Astrocyte (in vitro differentiated cells and primary cell): ENCODE measurements at regions not wholly inside any gene's neighbourhood (a gene's known extent, or its start where the extent isn't known, plus 50 kb on each side); places are given as distances from the start of the nearest gene placed in this dataset.

Experiments
- DNase-seq: peaks from one replicate; pipeline ENCODE4 v3.0.0-alpha.2; 2010; ENCODE audit warnings: low read depth
- FAIRE-seq: peaks from 2 replicates; lab custom pipeline; 2011; peaks lifted over from hg19 to GRCh38; lab: Jason Lieb, UNC
- H2AFZ ChIP-seq: 2 replicates; pipeline ENCODE4 v1.6.0; 2012; ENCODE audit warnings: low read depth, low read length, inconsistent platforms
- H3K27ac ChIP-seq: 2 replicates; pipeline ENCODE4 v1.5.1; 2011; ENCODE audit warnings: low read depth, low read length, inconsistent platforms
- H3K27me3 ChIP-seq: 2 replicates; pipeline ENCODE4 v1.6.0; 2011; ENCODE audit warnings: low read length, inconsistent platforms; ENCODE audit not compliant: insufficient read depth
- H3K36me3 ChIP-seq: 2 replicates; pipeline ENCODE4 v1.5.1; 2011; ENCODE audit warnings: low read length, inconsistent platforms; ENCODE audit not compliant: insufficient read depth
- H3K4me1 ChIP-seq: 2 replicates; pipeline ENCODE4 v1.5.1; 2011; ENCODE audit warnings: low read length, inconsistent platforms; ENCODE audit not compliant: insufficient read depth
- H3K4me2 ChIP-seq: 2 replicates; pipeline ENCODE4 v1.6.0; 2012; ENCODE audit warnings: low read length, inconsistent platforms
- H3K4me3 ChIP-seq: 2 replicates; pipeline ENCODE4 v1.5.1; 2011; ENCODE audit warnings: low read depth, mild to moderate bottlenecking, low read length, inconsistent platforms; ENCODE audit not compliant: insufficient read depth
- H3K79me2 ChIP-seq: 2 replicates; pipeline ENCODE4 v1.6.0; 2012; ENCODE audit warnings: mild to moderate bottlenecking, low read length, inconsistent platforms; ENCODE audit not compliant: insufficient read depth
- H3K9ac ChIP-seq: 2 replicates; pipeline ENCODE4 v1.6.0; 2012; ENCODE audit warnings: mild to moderate bottlenecking, low read length, inconsistent platforms
- H3K9me3 ChIP-seq: 2 replicates; pipeline ENCODE4 v1.5.1; 2012; ENCODE audit warnings: low read depth, mild to moderate bottlenecking, low read length, inconsistent platforms; ENCODE audit not compliant: insufficient read depth
- H4K20me1 ChIP-seq: 2 replicates; pipeline ENCODE4 v1.6.0; 2012; ENCODE audit warnings: low read length, inconsistent platforms; ENCODE audit not compliant: insufficient read depth
- H3K27ac Mint-ChIP-seq: one replicate; pipeline ENCODE4 v1.8.0; 2021; ENCODE audit warnings: mild to moderate bottlenecking, mixed read lengths; ENCODE audit not compliant: unreplicated experiment
- H3K27me3 Mint-ChIP-seq: one replicate; pipeline ENCODE4 v1.8.0; 2021; ENCODE audit warnings: low read depth, mixed read lengths; ENCODE audit not compliant: unreplicated experiment
- H3K36me3 Mint-ChIP-seq: one replicate; pipeline ENCODE4 v1.8.0; 2021; ENCODE audit warnings: low read depth, mixed read lengths; ENCODE audit not compliant: unreplicated experiment
- H3K4me1 Mint-ChIP-seq: one replicate; pipeline ENCODE4 v1.8.0; 2021; ENCODE audit warnings: low read depth, mixed read lengths; ENCODE audit not compliant: unreplicated experiment
- H3K4me3 Mint-ChIP-seq: one replicate; pipeline ENCODE4 v1.8.0; 2021; ENCODE audit warnings: mild to moderate bottlenecking, moderate library complexity, mixed read lengths; ENCODE audit not compliant: unreplicated experiment
- H3K9me3 Mint-ChIP-seq: one replicate; pipeline ENCODE4 v1.8.0; 2021; ENCODE audit warnings: mild to moderate bottlenecking, mixed read lengths; ENCODE audit not compliant: unreplicated experiment
- EZH2 ChIP-seq: IDR thresholded peaks from 2 replicates; pipeline ENCODE4 v1.6.1; 2012; ENCODE audit warnings: mild to moderate bottlenecking, low read length, inconsistent platforms; ENCODE audit not compliant: insufficient read depth
- TF ChIP-seq, protein P1 (sequence below): IDR thresholded peaks from 2 replicates; pipeline ENCODE4 v1.5.1; 2011; ENCODE audit warnings: low read depth, mild to moderate bottlenecking, inconsistent platforms, low read length, moderate library complexity; ENCODE audit not compliant: insufficient read depth

DNA sequence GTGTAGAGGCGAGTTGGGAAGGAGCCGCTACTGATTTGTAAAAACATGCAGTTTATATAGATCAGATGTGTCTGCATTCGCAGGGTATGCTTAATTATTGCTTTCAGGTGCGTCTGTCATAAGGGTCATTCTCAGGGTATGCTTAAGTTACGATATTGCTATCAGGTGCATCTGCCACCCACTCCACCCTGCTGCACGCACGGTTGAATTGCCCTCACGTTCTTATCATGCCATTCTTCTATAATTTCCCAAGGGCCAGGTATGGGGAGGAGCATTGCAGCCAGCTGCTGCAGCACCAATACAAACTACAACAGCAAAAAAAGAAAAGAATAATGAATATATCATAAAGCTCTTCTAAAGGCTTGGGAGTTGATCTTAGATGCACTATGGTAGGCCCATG lies 230.0 kb downstream of the KBTBD8 start:
- Mint-ChIP-seq H3K27ac (no peak overlapping the region), H3K4me1 (no peaks in the 10 kb centered on the region), H3K9me3 (no peaks in the 10 kb centered on the region), H3K4me3 (no peak overlapping the region), H3K27me3 (no peaks in the 10 kb centered on the region), H3K36me3 (no peaks in the 10 kb centered on the region)
- Histone ChIP-seq H3K9ac (no peak overlapping the region), H4K20me1 (no peaks in the 10 kb centered on the region), H2AFZ (no peak overlapping the region), H3K4me2 (no peak overlapping the region), H3K4me3 (no peak overlapping the region), H3K79me2 (no peaks in the 10 kb centered on the region), H3K27ac (no peak overlapping the region), H3K27me3 (no peaks in the 10 kb centered on the region), H3K4me1 (no peaks in the 10 kb centered on the region), H3K36me3 (no peaks in the 10 kb centered on the region), H3K9me3 (peaks cover 11% of the 10 kb centered on the region)
- TF ChIP-seq, protein P1, sequence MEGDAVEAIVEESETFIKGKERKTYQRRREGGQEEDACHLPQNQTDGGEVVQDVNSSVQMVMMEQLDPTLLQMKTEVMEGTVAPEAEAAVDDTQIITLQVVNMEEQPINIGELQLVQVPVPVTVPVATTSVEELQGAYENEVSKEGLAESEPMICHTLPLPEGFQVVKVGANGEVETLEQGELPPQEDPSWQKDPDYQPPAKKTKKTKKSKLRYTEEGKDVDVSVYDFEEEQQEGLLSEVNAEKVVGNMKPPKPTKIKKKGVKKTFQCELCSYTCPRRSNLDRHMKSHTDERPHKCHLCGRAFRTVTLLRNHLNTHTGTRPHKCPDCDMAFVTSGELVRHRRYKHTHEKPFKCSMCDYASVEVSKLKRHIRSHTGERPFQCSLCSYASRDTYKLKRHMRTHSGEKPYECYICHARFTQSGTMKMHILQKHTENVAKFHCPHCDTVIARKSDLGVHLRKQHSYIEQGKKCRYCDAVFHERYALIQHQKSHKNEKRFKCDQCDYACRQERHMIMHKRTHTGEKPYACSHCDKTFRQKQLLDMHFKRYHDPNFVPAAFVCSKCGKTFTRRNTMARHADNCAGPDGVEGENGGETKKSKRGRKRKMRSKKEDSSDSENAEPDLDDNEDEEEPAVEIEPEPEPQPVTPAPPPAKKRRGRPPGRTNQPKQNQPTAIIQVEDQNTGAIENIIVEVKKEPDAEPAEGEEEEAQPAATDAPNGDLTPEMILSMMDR, result no peak
- TF ChIP-seq EZH2, result no peak
- DNase-seq (no peak), FAIRE-seq (no peak)

DNA sequence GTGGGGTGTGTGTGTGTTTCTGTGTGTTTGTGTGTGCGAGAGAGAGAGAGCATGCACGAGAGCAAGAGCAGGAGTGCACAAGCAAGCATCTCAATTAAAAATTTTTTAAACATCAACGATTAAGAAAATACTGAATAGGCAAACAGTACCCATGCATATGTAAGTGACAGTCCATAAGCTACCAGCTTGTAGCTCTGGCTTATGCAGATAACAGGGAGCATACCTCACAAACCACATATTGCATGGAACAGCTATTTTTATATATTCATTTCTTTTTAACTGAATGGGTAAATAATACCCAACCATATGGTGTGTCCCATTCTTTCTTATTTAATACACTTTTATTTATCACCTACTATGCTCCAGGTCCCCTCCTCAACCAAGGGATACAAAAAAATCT lies 234.5 kb downstream of the KBTBD8 start:
- no peak for DNase-seq
- Mint-ChIP-seq H3K4me3 (no peak overlapping the region), H3K36me3 (no peaks in the 10 kb centered on the region), H3K4me1 (no peaks in the 10 kb centered on the region), H3K9me3 (no peaks in the 10 kb centered on the region), H3K27me3 (no peaks in the 10 kb centered on the region), H3K27ac (no peak overlapping the region)
- Histone ChIP-seq H3K36me3 (no peaks in the 10 kb centered on the region), H3K4me2 (no peak overlapping the region), H3K4me3 (no peak overlapping the region), H3K79me2 (no peaks in the 10 kb centered on the region), H3K4me1 (no peaks in the 10 kb centered on the region), H3K27me3 (no peaks in the 10 kb centered on the region), H4K20me1 (no peaks in the 10 kb centered on the region), H3K27ac (no peak overlapping the region), H3K9ac (no peak overlapping the region), H3K9me3 (peaks cover 11% of the 10 kb centered on the region), H2AFZ (no peak overlapping the region)
- TF ChIP-seq EZH2, result no peak
- TF ChIP-seq, protein P1, result no peak
- FAIRE-seq, result no peak

DNA sequence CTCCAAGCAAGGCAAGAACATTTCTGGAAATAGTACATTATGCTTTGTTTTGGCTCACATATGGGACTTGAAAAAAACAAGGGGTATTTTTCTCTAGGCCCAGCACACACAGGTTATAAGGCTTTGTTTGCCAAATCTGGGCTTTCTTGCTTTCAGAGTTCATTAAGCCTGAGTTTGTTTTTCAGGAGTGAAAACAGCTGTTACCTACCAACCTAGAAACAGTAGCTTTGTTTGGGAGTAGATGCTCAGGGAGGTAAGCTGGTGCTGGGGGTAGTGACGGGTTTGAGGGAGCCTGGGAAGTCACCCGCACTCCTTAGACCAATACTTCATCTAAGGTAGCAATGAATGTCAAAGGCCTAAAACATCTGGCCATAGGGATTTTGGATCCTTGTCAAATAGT lies 241.2 kb downstream of the KBTBD8 start:
- Histone ChIP-seq H3K4me1 (no peaks in the 10 kb centered on the region), H3K27ac (no peak overlapping the region), H3K4me2 (no peak overlapping the region), H2AFZ (no peak overlapping the region), H3K9me3 (no peaks in the 10 kb centered on the region), H4K20me1 (no peaks in the 10 kb centered on the region), H3K36me3 (no peaks in the 10 kb centered on the region), H3K79me2 (no peaks in the 10 kb centered on the region), H3K9ac (no peak overlapping the region), H3K4me3 (no peak overlapping the region), H3K27me3 (no peaks in the 10 kb centered on the region)
- peaks cover 3% of the 10 kb centered on the region for H3K4me1 Mint-ChIP-seq
- DNase-seq (no peak), FAIRE-seq (no peak)
- H3K27ac Mint-ChIP-seq, result no peak overlapping the region
- H3K27me3 Mint-ChIP-seq, result no peaks in the 10 kb centered on the region
- TF ChIP-seq, protein P1, result no peak
- no peak for TF ChIP-seq EZH2
- no peaks in the 10 kb centered on the region for H3K36me3 Mint-ChIP-seq
- H3K9me3 Mint-ChIP-seq, result no peaks in the 10 kb centered on the region
- H3K4me3 Mint-ChIP-seq, result no peak overlapping the region
